ENCODE measurements at regions not wholly inside any gene's neighbourhood (a gene's known extent, or its start where the extent isn't known, plus 50 kb on each side); places are given as distances from the start of the nearest gene placed in this dataset.
"Not testable (repeated sequence)": the region's sequence is repeated elsewhere in the genome, so short reads cannot be mapped to it uniquely, and the experiment has no call there.

DNA sequence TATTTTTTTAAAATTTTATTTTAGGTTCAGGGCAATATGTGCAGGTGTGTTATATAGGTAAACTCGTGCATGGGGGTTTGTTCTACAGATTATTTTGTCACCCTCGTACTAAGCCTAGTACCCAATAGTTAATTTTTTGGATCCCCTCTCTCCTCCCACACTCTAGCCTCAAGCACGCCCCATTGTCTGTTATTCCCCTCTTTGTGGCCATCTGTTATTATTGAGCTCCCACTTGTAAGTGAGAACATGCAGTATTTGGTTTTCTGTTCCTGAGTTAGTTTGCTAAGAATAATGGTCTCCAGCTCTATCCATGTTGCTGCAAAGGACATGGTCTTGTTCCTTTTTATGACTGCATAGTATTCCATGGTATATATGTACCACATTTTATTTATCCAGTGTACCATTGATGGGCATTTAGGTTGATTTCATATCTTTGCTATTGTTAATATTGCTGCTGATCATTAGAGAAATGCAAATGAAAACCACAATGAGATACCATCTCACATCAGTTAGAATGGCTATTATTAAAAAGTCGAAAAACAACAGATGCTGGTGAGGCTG, 753.7 kb upstream of the CTNND2 start:
- H3K9me3 ChIP-seq (ENCODE audit: insufficient read depth in 2 of 2, low read depth in 1 of 2, low read length in 1 of 2); H3K9ac ChIP-seq (replicated peaks in 1 of 4; ENCODE audit: extremely low read depth in 1 of 4, low read depth in 3 of 4, low read length in 3 of 4); H3K23me2 ChIP-seq (ENCODE audit: low read depth, low read length); H3K23ac ChIP-seq (ENCODE audit: insufficient read length); H2BK5ac ChIP-seq (ENCODE audit: low read depth, low read length); CTCF ChIA-PET (ENCODE audit: partially characterized antibody); H2AFZ ChIP-seq (ENCODE audit: low read length); H3K4me3 ChIP-seq (ENCODE audit: extremely low read depth in 1 of 4, insufficient read depth in 2 of 4, low read depth in 3 of 4, low read length in 4 of 4); H4K8ac ChIP-seq (ENCODE audit: extremely low read depth, insufficient read depth, low read length); H3K79me1 ChIP-seq (ENCODE audit: low read depth, low read length); H2BK15ac ChIP-seq (ENCODE audit: low read length); H3K4me2 ChIP-seq (ENCODE audit: insufficient read depth in 1 of 2, low read depth in 2 of 2, low read length in 2 of 2); H2BK12ac ChIP-seq (ENCODE audit: low read depth, low read length); H3K18ac ChIP-seq (ENCODE audit: extremely low read depth, low read length); H3K27ac ChIP-seq (ENCODE audit: low read depth, low read length); H4K91ac ChIP-seq (replicated peaks; ENCODE audit: insufficient read length, low read length); DNase-seq (ENCODE audit: low read depth in 1 of 2, low spot score in 2 of 2); H2BK120ac ChIP-seq (replicated peaks; ENCODE audit: low read depth, low read length); FAIRE-seq; H4K5ac ChIP-seq (ENCODE audit: insufficient read length, low read depth, low read length); H3K14ac ChIP-seq (ENCODE audit: insufficient read length); H3K27me3 ChIP-seq (replicated peaks in 1 of 4; ENCODE audit: control insufficient read depth in 3 of 4, extremely low read depth in 1 of 4, insufficient read depth in 3 of 4, low read length in 3 of 4); H3K4ac ChIP-seq (replicated peaks; ENCODE audit: insufficient read length, low read depth, low read length); H2BK20ac ChIP-seq (ENCODE audit: low read length); H2AK5ac ChIP-seq (ENCODE audit: low read depth, low read length); H3K56ac ChIP-seq (replicated peaks; ENCODE audit: insufficient read length, low read depth, low read length): not testable (repeated sequence)
- peaks cover 8 to 92% (median 38%) of the 10 kb centered on the region in 4 experiments for H3K36me3 ChIP-seq (ENCODE audit: control insufficient read depth in 2 of 4, insufficient read depth in 4 of 4, low read length in 3 of 4)
- TF ChIP-seq POLR2A (IDR thresholded peaks at IDR 0.05; ENCODE audit: control extremely low read depth in 1 of 2, low read depth in 2 of 2, low read length in 2 of 2): peak in 1 of 2 experiments; percentile 67; a peak in 2 of 3 replicates
- peak in 1 of 2 experiments; percentile 34; a peak in 1 of 4 replicates for TF ChIP-seq HDAC2 (IDR thresholded peaks at IDR 0.05; ENCODE audit: borderline replicate concordance in 1 of 2, low read depth in 2 of 2, low read length in 2 of 2)
- TF ChIP-seq POLR2AphosphoS5 (IDR thresholded peaks at IDR 0.05; ENCODE audit: low read depth, low read length): peak; percentile 87
- TF ChIP-seq KDM1A (IDR thresholded peaks at IDR 0.05; ENCODE audit: borderline replicate concordance, low read length): peak; percentile 84
- H3K79me2 ChIP-seq (ENCODE audit: control insufficient read depth in 1 of 2, insufficient read depth in 2 of 2, low read length in 2 of 2): peaks cover 0 to 82% of the 10 kb centered on the region in 2 experiments; a peak in 3 of 4 replicates
- H3K4me1 ChIP-seq (replicated peaks in 1 of 4; ENCODE audit: control insufficient read depth in 3 of 4, insufficient read depth in 4 of 4, low read length in 3 of 4): peaks cover 0 to 14% (median 5%) of the 10 kb centered on the region in 4 experiments; a peak in 6 of 7 replicates
- POLR2A ChIA-PET (ENCODE audit: partially characterized antibody): interaction anchor here (0.7 to 5.9 kb wide), 5 partner anchors 7 to 35 kb away, joined by 3 to 37 read pairs (median 4); no protein-coding TSS in a partner anchor
- WGBS, 2 experiments (ENCODE audit: extremely low coverage in 1 of 2, insufficient coverage in 1 of 2, insufficient read length in 1 of 2, insufficient replicate concordance in 2 of 2, low coverage in 1 of 2, low lambda C conversion rate in 2 of 2, missing lambda C conversion rate in 1 of 2): 90% methylated on average over 4 of the region's 4 CpGs; no CpG with 5 or more reads in 1 of the 2 experiments
- H4K20me1 ChIP-seq (replicated peaks in 1 of 2; ENCODE audit: control insufficient read depth in 1 of 2, insufficient read depth in 2 of 2, low read length in 2 of 2): peaks cover 6 to 13% of the 10 kb centered on the region in 2 experiments

Measured in H1 (cell line).